K562 (cell line): ENCODE measurements at regions not wholly inside any gene's neighbourhood (a gene's known extent, or its start where the extent isn't known, plus 50 kb on each side); places are given as distances from the start of the nearest gene placed in this dataset.

Experiments used
- ATAC-seq: fragments of 200-7000 bp; cut with Tn5 transposase; 3 replicates; pipeline ENCODE4 v1.9.1; 2020; ENCODE audit warnings: moderate library complexity
- BruUV-seq: library from RNA; stranded (reverse); fragments of 400-500 nt; replicated peaks from 2 replicates; lab custom pipeline; 2021; lab: Mats Ljungman, UMichigan
- CTCF ChIA-PET: fragments of 300-600 bp; formaldehyde crosslinking; extraction: SDS; loops from one replicate; lab custom pipeline; 2021; ENCODE audit warnings: low intra/inter-chr PET ratio; lab: Yijun Ruan, JAX
- POLR2A ChIA-PET: fragments of 300-600, 350-650 bp; sonication (Branson Sonifier 250); formaldehyde crosslinking; extraction: SDS; loops from one replicate; lab custom pipeline; 2021; ENCODE audit warnings: antibody characterized with exemption, inconsistent platforms; lab: Yijun Ruan, JAX
- DNase-seq, 4 experiments: peaks; one replicate each; pipeline versions ENCODE4 v3.0.0 to v3.0.0-alpha.2; 2011 to 2018; ENCODE audit warnings: low spot score in 3 of 4, mixed read lengths in 3 of 4; ENCODE audit errors: extremely low read depth in 1 of 4
- FAIRE-seq: peaks from 2 replicates; lab custom pipeline; 2011; peaks lifted over from hg19 to GRCh38; lab: Jason Lieb, UNC
- H2AFZ ChIP-seq: 2 replicates; pipeline ENCODE4 v1.6.0; 2011; ENCODE audit warnings: low read depth, low read length, control low read depth, inconsistent platforms
- H3K27ac ChIP-seq: fragments of 200-600 bp; 3 replicates; pipeline ENCODE4 v1.8.0; 2011; ENCODE audit warnings: low read depth, mild to moderate bottlenecking, control low read depth, inconsistent platforms, low read length, moderate library complexity, mixed read lengths; ENCODE audit errors: extremely low read depth
- H3K27me3 ChIP-seq, 2 experiments: fragments of 300-600 bp in 1 of 2; 2 replicates in 1 of 2; 3 replicates in 1 of 2; pipeline versions ENCODE4 v1.6.0 to v1.8.0; 2011; ENCODE audit warnings: inconsistent platforms in 2 of 2, low read length in 2 of 2, mild to moderate bottlenecking in 1 of 2, mixed read lengths in 1 of 2, moderate library complexity in 1 of 2; ENCODE audit not compliant: control insufficient read depth in 2 of 2, insufficient read depth in 2 of 2
- H3K36me3 ChIP-seq: fragments of 300-600 bp; 3 replicates; pipeline ENCODE4 v1.8.0; 2011; ENCODE audit warnings: mild to moderate bottlenecking, low read length, inconsistent platforms; ENCODE audit not compliant: control insufficient read depth, insufficient read depth
- H3K4me1 ChIP-seq, 2 experiments: fragments of 200-600 bp in 1 of 2; replicated peaks in 1 of 2; 2 replicates in 1 of 2; 3 replicates in 1 of 2; pipeline versions ENCODE4 v1.5.1 to v1.8.0; 2011; ENCODE audit warnings: inconsistent platforms in 2 of 2, low read length in 2 of 2, mild to moderate bottlenecking in 1 of 2, mixed read lengths in 1 of 2, moderate library complexity in 1 of 2; ENCODE audit not compliant: control insufficient read depth in 2 of 2, insufficient read depth in 2 of 2
- H3K4me2 ChIP-seq: 2 replicates; pipeline ENCODE4 v1.6.1; 2011; ENCODE audit warnings: low read length, control low read depth, inconsistent platforms, mixed read lengths; ENCODE audit not compliant: insufficient read depth
- H3K4me3 ChIP-seq: fragments of 200-600 bp; sonication (generic), shearing (Covaris generic); 2 replicates; pipeline ENCODE4 v1.5.1; 2016; ENCODE audit warnings: control low read depth, inconsistent platforms
- H3K79me2 ChIP-seq: fragments of 200-600 bp; 3 replicates; pipeline ENCODE4 v1.8.0; 2011; ENCODE audit warnings: low read length, inconsistent platforms; ENCODE audit not compliant: control insufficient read depth, insufficient read depth
- H3K9ac ChIP-seq, 2 experiments: 2 replicates each; pipeline versions ENCODE4 v1.6.0 to v1.6.1; 2011; ENCODE audit warnings: low read depth in 2 of 2, low read length in 2 of 2, control low read depth in 1 of 2, inconsistent platforms in 1 of 2, mild to moderate bottlenecking in 1 of 2, mixed read lengths in 1 of 2; ENCODE audit not compliant: insufficient read depth in 1 of 2
- H3K9me1 ChIP-seq: one replicate; pipeline ENCODE4 v1.6.0; 2011; ENCODE audit warnings: inconsistent platforms, mild to moderate bottlenecking, low read length, moderate library complexity; ENCODE audit not compliant: control insufficient read depth, insufficient read depth
- H3K9me3 ChIP-seq: replicated peaks from 2 replicates; pipeline ENCODE4 v1.5.1; 2011; ENCODE audit warnings: low read depth, low read length, inconsistent platforms; ENCODE audit not compliant: control insufficient read depth, insufficient read depth
- H4K20me1 ChIP-seq: replicated peaks from 2 replicates; pipeline ENCODE4 v1.6.1; 2011; ENCODE audit warnings: low read length, inconsistent platforms, mixed read lengths; ENCODE audit not compliant: control insufficient read depth, insufficient read depth
- BHLHE40 ChIP-seq: IDR thresholded peaks from 2 replicates; pipeline ENCODE4 v1.6.1; 2011; ENCODE audit warnings: low read length, improper control_type of control experiment
- HDAC8 ChIP-seq: fragments of 450-650 bp; IDR thresholded peaks from 2 replicates; pipeline ENCODE4 v1.6.1; 2016; ENCODE audit warnings: mild to moderate bottlenecking, missing genetic modification characterization, moderate library complexity, missing compliant biosample characterization
- HNRNPLL ChIP-seq: fragments of 200-400 bp; formaldehyde crosslinking; IDR thresholded peaks from 2 replicates; pipeline ENCODE4 v1.6.1; 2017; ENCODE audit warnings: low read length, low read depth, mild to moderate bottlenecking; ENCODE audit not compliant: poor library complexity, severe bottlenecking
- MECOM ChIP-seq: fragments of 250-450 bp; sonication (Bioruptor Pico); IDR thresholded peaks from 2 replicates; pipeline ENCODE4 v1.8.0; 2022; ENCODE audit warnings: inconsistent platforms
- PCBP2 ChIP-seq: fragments of 200-400 bp; formaldehyde crosslinking; IDR thresholded peaks from 2 replicates; pipeline ENCODE4 v1.6.1; 2018; ENCODE audit warnings: low read length, low read depth, mild to moderate bottlenecking, moderate library complexity; ENCODE audit not compliant: poor library complexity, severe bottlenecking
- PHF8 ChIP-seq: fragments of 200-600 bp; sonication (generic); IDR thresholded peaks from 2 replicates; pipeline ENCODE4 v1.6.1; 2012; ENCODE audit warnings: mixed run types, mild to moderate bottlenecking, inconsistent platforms, low read length, moderate library complexity, borderline replicate concordance
- POLR2AphosphoS2 ChIP-seq: IDR thresholded peaks from 2 replicates; pipeline ENCODE4 v1.6.1; 2012; ENCODE audit warnings: low read length, improper control_type of control experiment
- RBM25 ChIP-seq: fragments of 200-400 bp; formaldehyde crosslinking; IDR thresholded peaks from 2 replicates; pipeline ENCODE4 v1.6.1; 2018; ENCODE audit warnings: low read length, low read depth, moderate library complexity; ENCODE audit not compliant: severe bottlenecking
- ZNF274 ChIP-seq: IDR thresholded peaks from 2 replicates; pipeline ENCODE4 v1.6.1; 2011; ENCODE audit warnings: low read depth, mild to moderate bottlenecking, low read length, moderate library complexity, borderline replicate concordance
- ZNF354B ChIP-seq: fragments of 250-450 bp; sonication (Bioruptor Pico); IDR thresholded peaks from 2 replicates; pipeline ENCODE4 v1.4.0; 2020
- ZNF384 ChIP-seq: IDR thresholded peaks from 2 replicates; pipeline ENCODE4 v1.6.1; 2012; ENCODE audit warnings: low read depth, low read length, improper control_type of control experiment
- WGBS: fragments of 100-300 bp; shearing (Covaris generic); methylation state at CpG from one replicate; pipeline ENCODE4 v1.1.6; 2016; ENCODE audit warnings: low coverage, mixed read lengths; ENCODE audit not compliant: insufficient coverage; ENCODE audit errors: missing lambda C conversion rate; 5-methylcytosine and 5-hydroxymethylcytosine counted together
- in situ Hi-C: fragments of 300-500 bp; cut with MboI; formaldehyde crosslinking; loops from 4 replicates; pipeline ENCODE4 v1.15.0; 2018; ENCODE audit warnings: inconsistent platforms, mixed read lengths
- intact Hi-C: fragments of 100-400 bp; cut with micrococcal nuclease; formaldehyde crosslinking; loops from 2 replicates; pipeline ENCODE4 v1.14.2; 2022
- TF ChIP-seq, protein P1 (sequence below): fragments of 450-650 bp; IDR thresholded peaks from 2 replicates; pipeline ENCODE4 v1.6.1; 2018; ENCODE audit not compliant: partially characterized antibody
- TF ChIP-seq, protein P2 (sequence below): fragments of 250-450 bp; sonication (Bioruptor Pico); IDR thresholded peaks from 2 replicates; pipeline ENCODE4 v1.8.0; 2022; ENCODE audit warnings: moderate library complexity, mild to moderate bottlenecking, inconsistent platforms

DNA sequence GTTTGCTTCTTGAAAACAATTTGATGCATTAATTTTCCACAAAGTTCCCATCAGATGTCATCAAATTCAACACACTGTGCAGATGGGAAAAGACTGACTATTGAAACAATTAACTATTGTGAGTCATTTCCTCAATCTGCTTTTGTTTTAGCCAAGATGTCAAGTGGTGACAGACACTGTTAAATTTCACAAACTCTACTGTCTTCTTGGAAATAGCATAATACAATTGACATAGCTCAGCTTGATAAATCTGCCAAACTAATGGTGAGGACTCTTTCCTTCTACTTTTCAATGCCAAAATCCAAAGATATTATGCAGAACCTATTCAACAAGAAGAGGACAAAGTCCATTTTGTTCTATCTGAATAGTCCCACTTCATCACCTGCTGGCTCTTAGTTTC lies 242.3 kb downstream of the CAAP1 start (continued):
- TF ChIP-seq, protein P1, sequence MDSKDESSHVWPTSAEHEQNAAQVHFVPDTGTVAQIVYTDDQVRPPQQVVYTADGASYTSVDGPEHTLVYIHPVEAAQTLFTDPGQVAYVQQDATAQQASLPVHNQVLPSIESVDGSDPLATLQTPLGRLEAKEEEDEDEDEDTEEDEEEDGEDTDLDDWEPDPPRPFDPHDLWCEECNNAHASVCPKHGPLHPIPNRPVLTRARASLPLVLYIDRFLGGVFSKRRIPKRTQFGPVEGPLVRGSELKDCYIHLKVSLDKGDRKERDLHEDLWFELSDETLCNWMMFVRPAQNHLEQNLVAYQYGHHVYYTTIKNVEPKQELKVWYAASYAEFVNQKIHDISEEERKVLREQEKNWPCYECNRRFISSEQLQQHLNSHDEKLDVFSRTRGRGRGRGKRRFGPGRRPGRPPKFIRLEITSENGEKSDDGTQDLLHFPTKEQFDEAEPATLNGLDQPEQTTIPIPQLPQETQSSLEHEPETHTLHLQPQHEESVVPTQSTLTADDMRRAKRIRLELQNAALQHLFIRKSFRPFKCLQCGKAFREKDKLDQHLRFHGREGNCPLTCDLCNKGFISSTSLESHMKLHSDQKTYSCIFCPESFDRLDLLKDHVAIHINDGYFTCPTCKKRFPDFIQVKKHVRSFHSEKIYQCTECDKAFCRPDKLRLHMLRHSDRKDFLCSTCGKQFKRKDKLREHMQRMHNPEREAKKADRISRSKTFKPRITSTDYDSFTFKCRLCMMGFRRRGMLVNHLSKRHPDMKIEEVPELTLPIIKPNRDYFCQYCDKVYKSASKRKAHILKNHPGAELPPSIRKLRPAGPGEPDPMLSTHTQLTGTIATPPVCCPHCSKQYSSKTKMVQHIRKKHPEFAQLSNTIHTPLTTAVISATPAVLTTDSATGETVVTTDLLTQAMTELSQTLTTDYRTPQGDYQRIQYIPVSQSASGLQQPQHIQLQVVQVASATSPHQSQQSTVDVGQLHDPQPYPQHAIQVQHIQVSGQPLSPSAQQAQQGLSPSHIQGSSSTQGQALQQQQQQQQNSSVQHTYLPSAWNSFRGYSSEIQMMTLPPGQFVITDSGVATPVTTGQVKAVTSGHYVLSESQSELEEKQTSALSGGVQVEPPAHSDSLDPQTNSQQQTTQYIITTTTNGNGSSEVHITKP, result no peak
- TF ChIP-seq MECOM (CRISPR knock-in tag), result no peak

DNA sequence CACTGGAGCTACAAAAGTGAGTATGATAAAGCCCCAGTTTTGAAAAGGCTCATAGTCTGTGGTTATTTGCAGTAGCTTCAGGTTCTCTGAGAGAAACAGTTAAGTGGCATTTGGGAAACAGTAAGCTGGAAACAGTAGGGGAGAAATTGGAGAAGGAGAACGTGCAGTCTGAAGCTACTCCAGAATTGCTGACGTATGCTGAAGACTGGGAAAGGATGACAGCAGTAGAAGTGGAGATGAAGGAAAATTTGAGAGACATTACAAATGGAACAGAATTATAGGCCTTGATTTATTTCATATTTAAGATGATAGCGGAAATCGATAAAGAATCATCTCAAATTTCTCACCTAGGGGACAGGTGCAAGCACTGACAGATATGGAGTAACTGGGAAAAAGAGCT lies 248.8 kb downstream of the CAAP1 start:
- in situ Hi-C loops (no loop called here), intact Hi-C loops (no loop called here)
- H3K36me3 ChIP-seq, result no peaks in the 10 kb centered on the region
- H2AFZ ChIP-seq, result no peak overlapping the region
- no peak overlapping the region for H3K9ac ChIP-seq
- DNase-seq (no peak), FAIRE-seq (no peak), ATAC-seq (no peak)
- H3K4me1 ChIP-seq, result no peaks in the 10 kb centered on the region
- CTCF ChIA-PET, result no interaction called here
- BruUV-seq, result no TSS peak
- H3K27ac ChIP-seq, result no peak overlapping the region
- H4K20me1 ChIP-seq, result no peaks in the 10 kb centered on the region
- POLR2A ChIA-PET, result interaction anchor here (0.7 kb wide), 1 partner anchor 115 kb away, joined by 3 read pairs; no protein-coding TSS in a partner anchor
- no peaks in the 10 kb centered on the region for H3K9me3 ChIP-seq
- H3K79me2 ChIP-seq, result no peaks in the 10 kb centered on the region
- H3K27me3 ChIP-seq, result no peaks in the 10 kb centered on the region
- no peak overlapping the region for H3K4me2 ChIP-seq
- H3K9me1 ChIP-seq, result no peaks in the 10 kb centered on the region
- 0% methylated on average over 3 of the region's 4 CpGs for WGBS
- TF ChIP-seq ZNF384 (no peak), HDAC8 (no peak), RBM25 (no peak), PCBP2 (no peak), POLR2AphosphoS2 (no peak), ZNF354B (CRISPR knock-in tag) (no peak), PHF8 (no peak), ZNF274 (no peak), BHLHE40 (no peak), HNRNPLL (no peak)
- TF ChIP-seq, protein P2, sequence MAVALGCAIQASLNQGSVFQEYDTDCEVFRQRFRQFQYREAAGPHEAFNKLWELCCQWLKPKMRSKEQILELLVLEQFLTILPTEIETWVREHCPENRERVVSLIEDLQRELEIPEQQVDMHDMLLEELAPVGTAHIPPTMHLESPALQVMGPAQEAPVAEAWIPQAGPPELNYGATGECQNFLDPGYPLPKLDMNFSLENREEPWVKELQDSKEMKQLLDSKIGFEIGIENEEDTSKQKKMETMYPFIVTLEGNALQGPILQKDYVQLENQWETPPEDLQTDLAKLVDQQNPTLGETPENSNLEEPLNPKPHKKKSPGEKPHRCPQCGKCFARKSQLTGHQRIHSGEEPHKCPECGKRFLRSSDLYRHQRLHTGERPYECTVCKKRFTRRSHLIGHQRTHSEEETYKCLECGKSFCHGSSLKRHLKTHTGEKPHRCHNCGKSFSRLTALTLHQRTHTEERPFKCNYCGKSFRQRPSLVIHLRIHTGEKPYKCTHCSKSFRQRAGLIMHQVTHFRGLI (CRISPR knock-in tag), result no peak
- no peak overlapping the region for H3K4me3 ChIP-seq
